Right hindlimb (tissue), 1 donor: ENCODE measurements at regions not wholly inside any gene's neighbourhood (a gene's known extent, or its start where the extent isn't known, plus 50 kb on each side); places are given as distances from the start of the nearest gene placed in this dataset.

ENCODE experiments used
- DNase-seq: peaks from one replicate; pipeline ENCODE4 v3.0.0-alpha.2; 2018

DNA sequence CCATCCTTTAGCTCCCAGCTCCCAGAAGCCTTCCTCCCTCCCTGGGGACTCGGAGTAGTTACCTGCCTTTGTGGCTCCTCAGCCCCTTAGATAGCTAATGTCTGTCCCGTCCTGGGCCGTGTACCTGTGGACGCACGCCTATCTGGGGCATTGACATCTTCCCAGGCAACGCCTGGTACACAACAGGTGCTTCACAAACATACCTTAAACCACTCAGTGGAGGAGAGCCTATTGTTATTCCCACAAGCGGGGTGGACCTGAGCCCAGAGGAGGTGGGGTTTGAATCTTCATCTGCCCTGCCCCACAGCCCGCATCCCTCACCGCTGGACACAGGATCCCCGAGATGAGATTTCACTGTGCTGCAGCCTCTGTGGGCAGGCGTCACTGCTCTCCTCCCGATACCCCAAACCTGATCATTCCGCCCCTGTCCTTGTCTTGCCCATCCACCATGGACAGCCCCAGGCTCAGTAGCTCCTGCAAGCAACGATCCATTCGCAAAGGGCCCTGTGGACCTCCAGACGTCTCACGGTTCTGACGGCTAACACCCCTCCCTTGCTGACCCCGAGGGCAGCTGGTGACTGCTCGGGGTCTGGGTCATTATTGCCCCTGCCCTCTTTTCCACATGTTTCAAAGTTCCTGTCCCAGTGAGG is 73.8 kb upstream of the SHISAL1 start:
- DNase-seq: peak; percentile 13

DNA sequence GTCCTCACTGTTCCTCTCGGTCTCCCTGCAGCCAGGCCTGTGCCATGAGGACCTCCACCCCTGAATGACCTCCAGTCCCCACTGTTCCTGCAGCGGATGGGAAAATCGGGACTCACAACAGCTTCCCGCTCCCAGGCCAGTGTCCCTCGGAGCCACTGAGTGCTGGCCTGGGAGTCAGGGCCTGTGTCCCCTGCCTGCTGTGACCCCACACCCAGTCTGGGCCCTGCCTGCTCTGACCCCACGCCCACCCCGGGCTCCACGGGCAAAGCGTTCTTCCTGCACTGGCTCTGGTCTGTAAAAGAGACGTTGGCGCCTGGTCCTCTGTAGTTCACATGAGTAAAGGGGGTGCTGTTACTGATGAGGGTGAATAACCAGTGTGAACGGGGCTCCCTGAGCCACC is 73.0 kb upstream of the SHISAL1 start:
- peak; percentile 5 for DNase-seq

DNA sequence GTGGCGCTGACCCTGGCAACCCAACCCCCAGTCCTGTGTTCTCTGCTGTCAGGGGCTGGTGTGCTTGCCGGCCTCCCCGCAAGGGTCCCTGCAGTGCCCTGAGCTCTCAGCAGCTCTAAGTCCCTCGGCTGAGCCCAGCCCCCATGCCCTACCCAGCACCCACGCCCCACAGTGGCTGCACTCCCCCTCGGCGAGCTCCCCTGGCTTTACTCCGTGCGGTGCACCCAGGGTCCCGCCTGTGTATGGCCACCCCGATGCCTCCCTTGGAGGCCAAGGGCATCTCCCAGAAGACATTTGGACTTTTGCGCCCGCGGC is 72.5 kb upstream of the SHISAL1 start:
- no peak for DNase-seq

DNA sequence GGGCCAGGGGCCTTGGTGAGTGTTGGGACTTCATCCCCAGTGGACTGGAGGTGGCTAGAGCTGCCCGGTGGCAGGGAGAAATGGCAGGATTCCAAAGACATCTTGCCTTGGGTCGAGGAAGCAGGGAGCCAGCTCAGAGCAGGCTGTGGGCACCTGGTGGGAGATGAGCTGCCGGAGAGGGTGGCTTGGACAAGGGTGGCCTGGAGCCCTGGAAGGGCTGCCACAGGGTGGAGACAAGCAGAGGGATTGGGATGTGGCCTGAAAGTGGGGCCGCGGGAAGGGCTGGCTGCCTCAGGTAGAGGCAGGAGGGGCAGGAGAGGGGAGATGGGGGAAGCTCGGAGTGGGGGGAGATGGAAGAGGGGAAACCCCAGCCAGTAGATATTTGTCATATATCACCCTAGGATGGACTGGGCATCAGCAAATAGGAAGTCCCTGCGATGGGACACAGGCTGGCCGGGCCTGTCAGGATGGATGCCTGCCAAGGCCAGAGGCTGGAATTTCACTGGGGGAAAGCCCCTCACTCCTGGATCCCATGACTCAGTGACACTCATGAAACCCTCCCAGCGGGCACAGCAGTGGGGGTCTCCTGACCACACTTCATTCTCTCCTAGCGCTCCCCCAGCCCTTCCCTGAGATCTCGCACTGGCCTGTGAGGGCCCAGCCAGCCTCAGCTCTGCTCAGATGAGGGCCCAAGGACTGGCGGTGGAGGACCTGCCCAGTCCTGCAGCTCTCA is 72.0 kb upstream of the SHISAL1 start:
- DNase-seq: peak; percentile 14

DNA sequence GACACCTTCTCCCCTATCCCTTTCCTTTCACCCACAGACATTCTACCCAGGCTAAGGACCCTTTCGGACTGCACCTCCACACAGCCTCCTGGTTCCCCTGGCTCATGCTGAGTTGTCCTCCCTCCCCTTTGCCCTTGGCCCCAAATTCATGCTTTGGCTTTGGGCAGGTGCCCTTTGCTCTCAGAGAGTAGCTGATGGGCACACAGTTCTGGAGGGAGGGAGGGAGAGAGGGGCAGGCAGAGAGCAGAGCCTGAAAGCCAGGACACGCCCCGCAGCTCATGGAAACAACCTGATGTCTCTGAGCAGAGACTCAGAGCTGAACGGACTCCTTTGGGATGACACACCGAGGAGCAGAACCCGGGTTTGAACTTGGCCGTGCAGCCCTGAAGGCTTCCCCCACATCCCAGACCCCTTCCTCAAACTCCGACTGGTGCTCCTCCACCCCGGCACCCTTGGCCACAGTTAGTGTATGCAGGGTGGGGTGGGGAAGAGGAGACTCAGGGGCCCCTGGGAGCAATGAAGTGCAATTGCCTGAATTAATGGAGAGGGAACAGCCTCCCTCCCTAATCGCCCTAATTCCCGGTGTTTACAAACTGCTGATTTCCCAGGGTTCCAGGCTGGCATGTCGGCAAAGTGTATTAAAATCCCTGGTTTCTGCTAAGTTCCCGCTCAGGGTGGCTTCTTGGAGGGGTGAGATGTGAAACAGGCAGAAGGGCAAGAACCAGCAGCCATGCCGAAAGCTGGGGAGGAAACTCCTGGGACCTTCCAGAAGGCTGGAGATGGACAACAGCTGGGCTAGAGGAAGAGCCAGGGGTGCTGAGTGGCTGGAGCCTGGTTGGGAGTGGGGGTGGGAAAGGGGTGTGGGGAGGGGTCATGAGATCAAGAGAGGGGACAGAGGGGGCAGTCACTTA is 71.2 kb upstream of the SHISAL1 start:
- DNase-seq: peak; percentile 12

DNA sequence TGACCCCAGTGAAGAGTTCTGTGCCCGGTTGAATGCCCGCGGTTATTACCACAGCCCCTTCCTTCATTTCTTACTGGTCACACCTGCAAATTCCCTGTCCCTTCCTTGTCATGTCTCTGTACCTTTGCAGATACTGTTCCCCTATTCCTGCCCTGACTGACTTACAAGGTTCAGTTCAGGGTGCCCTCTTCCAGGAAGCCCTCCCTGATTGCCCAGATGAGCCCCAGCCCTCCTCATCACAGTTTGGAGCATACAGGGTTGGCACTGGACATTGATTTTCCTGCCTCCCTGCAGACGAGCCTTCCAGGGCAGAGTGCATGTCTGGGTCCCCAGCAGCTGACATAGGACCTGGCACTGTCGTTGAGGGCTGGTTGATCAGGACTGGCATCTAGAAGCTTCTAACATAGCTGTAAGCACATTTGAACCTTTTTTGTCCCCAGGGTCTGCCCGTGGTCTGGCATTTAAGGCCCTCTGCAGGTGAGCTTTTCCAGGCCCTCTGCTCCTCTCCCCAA is 70.4 kb upstream of the SHISAL1 start:
- peak; percentile 2 for DNase-seq

DNA sequence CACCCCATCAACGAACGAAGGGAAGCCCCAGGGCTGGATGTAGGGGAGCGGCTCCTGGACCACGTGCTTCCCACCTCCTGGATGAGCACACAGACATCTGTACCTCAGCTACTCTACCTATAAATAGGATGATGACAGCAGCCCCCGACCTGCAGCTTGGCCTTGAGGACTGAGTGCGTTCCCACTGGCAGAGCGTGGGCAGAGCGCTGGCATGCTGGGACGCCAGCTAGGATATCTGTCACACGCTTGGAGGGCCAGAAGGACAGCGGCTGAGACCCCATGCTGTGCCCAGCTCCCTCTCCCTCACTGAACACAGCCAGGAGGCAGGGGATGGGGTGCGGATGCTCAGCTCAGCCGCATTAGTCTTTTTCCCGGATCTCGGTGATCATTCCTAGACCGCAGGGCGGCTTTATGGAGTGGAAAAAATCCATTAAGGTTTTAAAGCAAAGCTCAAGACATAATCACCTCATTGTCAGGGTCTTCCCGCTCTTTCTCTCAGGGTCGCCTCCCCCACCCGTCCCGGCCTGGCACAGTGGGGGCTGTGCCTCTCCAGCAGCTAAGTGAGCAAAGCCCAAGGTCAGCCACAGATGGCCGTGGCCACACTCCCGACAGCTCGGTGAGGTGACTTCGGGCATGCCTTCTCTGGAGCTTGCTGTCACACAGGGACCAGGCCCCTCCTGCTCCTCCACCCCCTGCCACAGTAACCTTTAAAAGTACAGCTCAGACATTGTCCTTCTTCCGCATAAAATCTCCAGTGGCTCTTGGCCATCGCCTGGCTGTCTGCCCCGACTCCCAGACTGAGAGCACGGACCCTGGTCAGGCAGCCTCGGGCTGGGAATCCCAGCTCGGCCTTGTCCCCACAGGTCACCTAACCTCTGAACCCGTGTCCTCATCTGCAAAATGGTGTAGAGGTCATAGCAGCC is 69.6 kb upstream of the SHISAL1 start:
- DNase-seq: peak; percentile 23

DNA sequence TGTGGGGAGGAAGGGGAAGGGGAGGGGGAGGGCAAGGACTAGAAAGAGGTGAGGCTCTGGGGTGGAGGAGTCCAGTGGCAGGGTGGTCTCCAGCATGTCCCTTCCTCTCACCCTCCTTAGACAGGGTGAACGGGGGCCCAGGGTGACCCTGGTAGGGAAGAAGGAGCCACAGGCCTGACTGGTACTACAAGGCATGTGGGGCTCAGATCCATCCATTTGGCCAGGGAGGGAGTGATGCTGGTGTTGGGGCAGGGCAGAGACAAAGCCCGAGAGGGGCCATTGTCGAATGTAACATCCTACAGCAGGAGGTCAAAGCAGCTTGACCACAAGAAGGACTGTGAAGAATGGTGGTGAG is 69.0 kb upstream of the SHISAL1 start:
- peak; percentile 15 for DNase-seq

DNA sequence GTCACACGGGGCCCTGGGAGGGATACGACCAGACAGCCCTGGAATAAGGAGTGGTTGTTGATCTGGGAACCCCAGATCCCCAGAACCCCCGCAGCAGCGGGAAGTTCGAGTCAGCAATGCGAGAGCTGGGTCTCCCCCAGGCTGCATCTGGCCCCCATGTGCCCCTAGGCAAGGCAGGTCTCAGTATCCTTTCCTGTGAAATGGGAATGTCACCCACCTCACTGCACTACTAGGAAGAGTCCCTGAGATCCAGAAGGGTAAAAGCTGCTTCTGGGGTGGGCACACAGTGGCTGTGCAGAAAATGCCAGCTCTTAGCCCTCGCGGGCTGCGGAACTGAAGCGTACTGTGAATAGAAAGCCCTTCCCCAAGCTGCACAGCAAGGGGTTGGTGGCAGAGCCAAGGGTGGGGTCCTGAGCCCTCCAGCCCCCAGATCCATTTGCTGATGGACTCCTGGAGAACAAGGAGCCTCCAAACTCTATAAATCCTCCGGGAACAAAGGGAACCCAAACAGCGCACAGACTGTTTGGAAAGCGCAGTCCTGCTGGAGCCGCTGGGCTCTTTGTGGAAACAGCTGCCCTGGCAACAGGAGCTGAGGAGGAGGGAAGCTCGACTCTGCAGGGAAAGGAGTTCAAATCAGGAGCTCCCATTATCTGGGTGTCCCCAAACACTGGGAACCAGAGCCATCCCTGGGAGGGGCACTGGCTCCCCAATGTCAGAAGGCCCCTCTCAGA is 68.2 kb upstream of the SHISAL1 start:
- DNase-seq: peak; percentile 59

DNA sequence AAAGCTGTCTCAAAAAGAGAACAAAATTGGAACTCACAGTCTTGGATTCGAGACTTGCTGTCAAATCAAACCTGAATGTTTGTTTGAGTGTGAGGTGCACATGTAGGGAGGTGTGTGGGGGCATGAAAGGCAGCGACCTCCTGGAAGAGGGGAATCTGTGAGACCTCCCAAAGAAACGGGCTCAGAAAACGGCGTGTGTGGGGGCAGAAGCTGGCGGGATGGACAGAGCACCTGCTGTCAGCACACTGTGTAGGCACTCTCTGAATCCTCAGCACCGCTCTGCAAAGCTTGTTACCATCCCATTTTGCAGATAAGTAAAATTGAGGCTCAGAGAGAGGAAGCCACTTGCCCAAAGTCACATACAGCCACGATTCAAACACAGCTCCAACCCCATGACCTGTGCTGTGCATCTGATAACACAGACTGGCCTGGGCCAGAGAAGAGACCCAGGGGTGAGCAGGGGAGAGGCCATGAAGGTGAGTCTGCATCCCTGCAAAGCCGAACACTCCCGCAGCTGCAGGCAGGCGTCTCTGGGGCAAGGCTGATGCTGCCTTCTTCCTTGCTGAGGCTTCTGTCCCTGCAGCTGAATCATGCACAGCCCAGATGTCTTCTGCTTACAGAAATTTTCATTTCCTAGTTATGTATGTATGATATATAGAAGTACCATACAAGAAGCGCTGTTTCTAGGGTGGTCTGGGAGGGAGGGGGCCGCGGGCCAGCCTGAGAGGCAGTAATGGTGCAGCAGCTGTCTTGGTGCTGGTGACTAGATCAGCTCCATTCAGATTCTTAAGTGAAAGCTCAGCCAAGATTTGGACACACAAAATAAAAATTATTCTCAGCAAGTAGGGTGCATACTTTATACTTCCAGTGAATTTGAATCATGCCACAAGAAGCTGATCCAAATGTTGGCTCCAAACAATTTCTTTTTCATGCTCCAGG is 67.3 kb upstream of the SHISAL1 start:
- DNase-seq: peak; percentile 56

DNA sequence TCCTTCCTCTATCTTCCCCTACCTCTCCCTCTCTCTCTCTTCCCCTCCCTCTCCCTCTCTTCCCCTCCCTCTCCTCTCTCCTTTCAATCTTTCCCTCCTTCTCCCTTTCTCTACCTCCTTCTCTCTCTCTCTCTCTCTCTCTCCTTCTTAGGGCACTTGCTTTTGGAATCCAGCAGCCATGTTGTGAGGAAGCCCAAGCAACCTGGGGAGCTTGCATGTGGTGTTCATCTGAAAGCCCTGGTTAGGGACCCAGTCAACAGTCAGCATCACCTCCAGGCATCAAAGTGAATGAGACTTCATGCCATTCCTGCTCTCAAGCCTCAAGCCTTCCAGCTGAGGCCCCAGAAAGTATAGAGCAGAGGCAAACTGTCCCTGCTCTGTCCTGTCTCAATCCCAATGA is 65.6 kb upstream of the SHISAL1 start:
- DNase-seq: no peak

DNA sequence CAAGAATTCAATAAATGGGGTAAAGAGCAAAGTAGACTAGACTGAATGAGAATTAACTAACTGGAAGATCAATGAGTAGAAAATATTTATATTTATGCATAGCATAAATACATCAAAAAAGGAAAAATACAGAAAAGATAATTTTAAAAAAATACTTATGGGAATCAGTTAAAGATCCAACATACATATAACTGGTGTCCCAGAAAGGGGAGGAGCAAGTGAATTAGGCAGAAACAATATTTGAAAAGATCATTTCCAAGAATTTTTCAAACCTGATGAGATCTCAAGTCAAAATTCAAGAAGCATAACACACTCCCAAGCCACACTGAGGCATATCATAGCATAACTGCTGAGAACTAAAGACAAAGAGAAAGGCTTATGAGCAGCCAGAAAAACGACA is 62.7 kb upstream of the SHISAL1 start:
- no peak for DNase-seq

DNA sequence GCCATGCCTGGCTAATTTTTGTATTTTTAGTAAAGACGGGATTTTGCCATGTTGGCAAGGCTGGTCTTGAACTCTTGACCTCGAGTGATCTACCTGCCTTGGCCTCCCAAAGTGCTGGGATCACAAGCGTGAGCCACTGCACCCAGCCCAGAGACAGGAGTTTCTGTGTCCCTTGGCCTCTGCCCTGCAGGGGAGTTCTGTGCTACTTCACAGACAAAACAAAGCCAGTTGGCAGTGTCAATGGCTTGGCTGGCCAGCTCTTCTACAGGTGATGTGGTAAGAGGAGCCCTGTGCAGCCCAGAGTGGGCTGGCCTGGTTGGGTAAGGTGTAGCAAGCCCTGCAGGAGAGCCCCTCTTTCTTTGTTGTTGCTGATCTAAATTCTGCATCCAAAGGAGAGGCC is 60.5 kb upstream of the SHISAL1 start:
- DNase-seq: peak; percentile 12

DNA sequence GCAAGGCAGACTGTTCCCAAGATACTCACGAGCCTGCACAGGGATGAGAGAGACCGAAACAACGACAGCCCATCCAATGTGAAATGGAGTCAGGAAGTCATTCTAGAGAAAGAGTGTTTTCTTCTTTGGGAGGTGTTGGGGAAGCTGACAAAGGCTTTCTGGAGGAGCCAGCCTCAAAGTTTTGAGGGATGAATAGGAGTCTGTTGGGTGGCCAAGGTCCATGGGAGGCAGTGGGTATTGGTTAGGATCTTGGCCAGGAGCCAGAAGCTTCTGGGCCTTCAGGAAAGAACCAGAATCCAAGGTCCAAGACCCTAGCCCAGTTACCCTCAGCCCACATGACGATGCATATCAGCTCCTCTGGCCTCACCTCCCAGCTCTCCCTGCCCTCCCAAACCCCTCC is 59.9 kb upstream of the SHISAL1 start:
- DNase-seq: peak; percentile 1

DNA sequence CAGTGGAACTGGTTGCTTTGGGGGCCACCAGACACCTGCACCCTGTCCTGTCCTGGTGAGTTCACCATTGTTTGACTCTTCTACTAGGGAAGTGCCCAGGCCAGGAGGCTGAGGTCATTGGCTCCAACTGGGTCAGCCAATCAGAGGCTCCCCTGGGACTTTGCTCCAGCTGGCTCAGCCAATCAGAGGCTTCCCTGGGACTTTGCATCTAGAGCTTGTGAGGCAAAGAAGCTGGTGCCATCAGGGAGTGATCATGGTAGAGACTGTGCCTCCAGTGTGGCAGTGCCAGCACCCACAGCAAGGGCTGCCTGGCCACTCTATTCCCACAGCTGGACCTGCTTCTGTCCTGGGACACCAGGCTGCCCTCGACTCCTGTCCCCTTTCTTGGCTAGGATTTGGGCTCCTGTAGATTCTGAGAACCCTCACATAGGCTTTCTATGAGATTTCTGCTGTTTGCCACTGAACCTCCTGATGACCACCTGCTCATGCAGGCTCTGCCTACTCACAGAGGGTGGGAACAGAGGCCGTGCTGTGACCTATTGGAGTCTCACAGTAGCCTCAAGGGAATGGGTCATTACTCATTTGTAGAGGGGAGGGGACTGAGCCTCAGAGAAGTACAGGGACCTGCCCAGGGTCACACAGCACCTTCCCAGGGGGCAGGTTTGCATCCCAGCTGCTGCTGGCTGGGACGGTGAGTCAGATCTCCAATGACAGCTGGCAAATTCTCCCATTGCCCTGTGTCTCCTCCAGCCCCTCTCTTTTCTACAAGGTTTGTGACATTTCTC is 59.2 kb upstream of the SHISAL1 start:
- DNase-seq: peak; percentile 11

DNA sequence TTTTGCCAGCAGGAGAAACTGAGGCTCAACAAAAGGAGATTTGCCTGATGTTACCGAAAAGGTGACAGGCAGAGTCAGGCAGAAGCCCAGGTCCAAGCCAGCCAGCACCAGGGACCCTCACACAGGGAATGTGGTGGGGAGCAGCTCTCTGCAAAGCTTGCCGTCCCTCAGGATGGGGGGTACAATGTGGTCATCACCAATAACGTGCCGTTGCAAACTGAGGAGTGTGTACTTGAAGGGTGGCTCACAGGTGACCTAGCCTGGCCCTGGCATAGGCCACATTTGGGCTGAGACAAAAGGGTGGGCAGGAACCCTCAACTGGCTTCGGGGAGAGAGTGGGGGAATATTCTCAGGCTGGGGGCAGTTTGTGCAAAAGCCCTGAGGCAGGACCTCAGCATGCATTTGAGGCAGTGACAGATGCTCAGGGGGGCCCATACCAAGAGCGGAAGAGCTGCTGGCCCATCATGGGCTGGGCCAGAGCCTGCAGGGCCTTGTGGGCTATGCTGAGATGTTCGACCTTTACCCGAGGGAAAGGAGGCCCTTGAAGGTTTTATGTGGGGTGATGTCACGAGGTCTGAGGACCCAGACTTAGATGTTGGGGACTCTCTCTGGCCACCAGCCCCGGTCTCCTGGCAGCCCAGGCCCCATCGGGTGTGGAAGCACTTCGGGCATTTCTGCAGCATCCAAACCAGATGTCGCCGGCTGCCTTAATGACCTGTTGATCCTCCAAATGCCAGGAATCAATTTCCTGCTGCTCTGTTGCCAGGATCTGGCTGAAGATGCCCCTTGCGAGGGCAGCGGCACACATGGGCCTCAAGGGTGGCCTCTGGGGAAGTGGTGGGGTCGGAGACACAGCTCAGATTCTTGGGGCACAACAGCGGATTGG is 57.4 kb upstream of the SHISAL1 start:
- DNase-seq: peak; percentile 18

DNA sequence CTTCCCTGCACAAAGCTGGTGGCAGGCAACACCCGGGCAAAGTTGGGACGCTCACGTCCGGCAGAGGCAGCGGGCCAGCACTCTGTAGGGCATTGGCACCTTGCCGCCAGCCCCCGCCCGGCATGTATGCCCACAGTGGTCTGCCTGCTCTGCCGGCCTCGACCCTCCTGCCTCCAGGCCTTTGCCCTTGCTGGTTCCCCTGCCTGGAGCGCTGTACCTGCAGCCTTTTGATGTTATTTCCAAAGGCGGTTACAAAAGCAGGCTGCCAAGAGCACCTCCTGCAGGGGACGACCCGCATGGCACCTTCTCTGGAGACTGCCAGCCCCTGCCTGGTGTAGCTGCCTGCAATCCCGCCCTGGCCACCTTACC is 56.5 kb upstream of the SHISAL1 start:
- DNase-seq: peak; percentile 20

DNA sequence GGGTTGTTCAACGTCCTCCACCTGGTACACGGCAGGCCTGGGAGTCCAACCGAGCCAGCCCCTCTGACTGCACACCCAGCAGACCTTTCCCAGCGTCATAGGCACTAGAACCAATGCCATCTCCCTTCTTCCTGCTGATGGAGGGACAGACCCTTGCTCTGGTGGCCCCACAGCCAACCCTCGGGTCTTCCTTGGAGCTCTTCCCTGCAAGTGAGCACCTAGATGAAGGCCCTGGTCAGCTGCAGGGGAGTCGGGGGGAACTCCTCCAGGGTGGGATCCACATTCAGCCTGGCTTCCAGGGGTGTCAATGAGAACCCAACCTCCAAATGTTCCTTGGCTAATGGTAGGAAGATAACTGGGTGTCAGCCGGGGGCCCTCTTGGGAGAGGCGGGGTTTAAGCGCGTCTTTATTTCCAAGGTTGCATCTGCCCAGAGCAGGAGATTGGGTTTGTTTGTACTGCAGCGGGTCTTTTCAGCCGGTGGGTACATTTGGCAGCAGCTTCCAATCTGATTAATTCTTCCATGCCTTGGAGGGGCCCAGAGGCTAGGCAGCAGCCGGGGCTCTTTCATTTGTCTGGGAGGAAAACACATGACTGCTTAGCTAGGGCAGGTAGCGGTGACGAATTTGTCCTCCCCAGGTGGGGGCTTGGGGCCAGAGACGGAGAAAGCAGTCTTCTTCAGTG is 56.0 kb upstream of the SHISAL1 start:
- peak; percentile 12 for DNase-seq
